ENCODE measurements at regions not wholly inside any gene's neighbourhood (a gene's known extent, or its start where the extent isn't known, plus 50 kb on each side); places are given as distances from the start of the nearest gene placed in this dataset.

DNA sequence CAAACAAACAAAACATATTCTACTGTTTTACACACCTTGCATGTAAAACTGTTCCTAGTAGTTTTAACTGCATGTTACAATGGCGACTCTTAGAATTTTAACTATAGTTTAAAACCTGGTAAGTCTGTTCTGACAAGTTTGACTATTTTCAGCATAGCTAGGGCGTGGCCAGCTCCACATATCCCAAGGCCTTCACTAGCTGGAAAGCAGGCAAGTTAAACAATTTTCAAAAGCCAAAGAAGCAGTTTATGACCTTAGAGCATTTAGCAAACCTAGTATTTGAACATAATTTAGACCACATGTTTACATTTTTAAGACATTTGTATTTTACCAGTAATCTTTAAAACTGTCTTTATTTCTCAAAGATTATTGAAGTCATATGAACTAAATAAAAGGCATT, 402.8 kb upstream of the SYT4 start:
- TF ChIP-seq, protein P1, sequence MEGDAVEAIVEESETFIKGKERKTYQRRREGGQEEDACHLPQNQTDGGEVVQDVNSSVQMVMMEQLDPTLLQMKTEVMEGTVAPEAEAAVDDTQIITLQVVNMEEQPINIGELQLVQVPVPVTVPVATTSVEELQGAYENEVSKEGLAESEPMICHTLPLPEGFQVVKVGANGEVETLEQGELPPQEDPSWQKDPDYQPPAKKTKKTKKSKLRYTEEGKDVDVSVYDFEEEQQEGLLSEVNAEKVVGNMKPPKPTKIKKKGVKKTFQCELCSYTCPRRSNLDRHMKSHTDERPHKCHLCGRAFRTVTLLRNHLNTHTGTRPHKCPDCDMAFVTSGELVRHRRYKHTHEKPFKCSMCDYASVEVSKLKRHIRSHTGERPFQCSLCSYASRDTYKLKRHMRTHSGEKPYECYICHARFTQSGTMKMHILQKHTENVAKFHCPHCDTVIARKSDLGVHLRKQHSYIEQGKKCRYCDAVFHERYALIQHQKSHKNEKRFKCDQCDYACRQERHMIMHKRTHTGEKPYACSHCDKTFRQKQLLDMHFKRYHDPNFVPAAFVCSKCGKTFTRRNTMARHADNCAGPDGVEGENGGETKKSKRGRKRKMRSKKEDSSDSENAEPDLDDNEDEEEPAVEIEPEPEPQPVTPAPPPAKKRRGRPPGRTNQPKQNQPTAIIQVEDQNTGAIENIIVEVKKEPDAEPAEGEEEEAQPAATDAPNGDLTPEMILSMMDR (IDR thresholded peaks at IDR 0.05), result no peak
- Mint-ChIP-seq H3K36me3 (ENCODE audit: low read depth) (no peaks in the 10 kb centered on the region), H3K4me1 (no peaks in the 10 kb centered on the region), H3K4me3 (no peak overlapping the region), H3K27ac (no peak overlapping the region), H3K9me3 (no peaks in the 10 kb centered on the region), H3K27me3 (no peaks in the 10 kb centered on the region)
- POLR2A ChIA-PET, result no interaction called here
- intact Hi-C loops (cut with micrococcal nuclease), result no loop called here
- DNase-seq (no peak), ATAC-seq (ENCODE audit: low read depth) (no peak)
- CTCF ChIA-PET, result no interaction called here

DNA sequence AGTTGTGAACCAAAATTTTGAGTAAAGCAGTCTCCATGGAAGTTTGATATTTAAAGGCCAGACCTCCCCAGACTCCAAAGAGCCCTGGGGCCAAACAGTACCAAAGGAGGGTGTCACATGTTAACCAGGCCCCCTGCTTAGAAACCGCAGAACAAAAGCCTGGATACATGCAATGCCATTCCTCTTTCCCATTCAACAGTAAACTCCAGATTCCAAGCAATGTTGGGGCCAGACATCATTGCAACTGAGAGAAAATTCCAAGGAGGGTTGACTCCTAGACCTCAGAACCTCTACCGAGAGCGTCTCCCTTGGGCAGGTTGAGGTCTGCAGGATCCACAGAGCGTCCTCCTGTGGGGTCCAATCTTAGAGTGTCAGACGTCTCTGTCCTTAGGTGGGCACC, 404.4 kb upstream of the SYT4 start:
- no peak for DNase-seq
- no peak overlapping the region for H3K27ac Mint-ChIP-seq
- no peak overlapping the region for H3K4me3 Mint-ChIP-seq
- CTCF ChIA-PET, result no interaction called here
- POLR2A ChIA-PET, result no interaction called here
- no peaks in the 10 kb centered on the region for H3K36me3 Mint-ChIP-seq (ENCODE audit: low read depth)
- TF ChIP-seq, protein P1 (IDR thresholded peaks at IDR 0.05), result no peak
- intact Hi-C loops (cut with micrococcal nuclease), result no loop called here
- no peaks in the 10 kb centered on the region for H3K9me3 Mint-ChIP-seq
- no peaks in the 10 kb centered on the region for H3K4me1 Mint-ChIP-seq
- no peaks in the 10 kb centered on the region for H3K27me3 Mint-ChIP-seq
- no peak for ATAC-seq (ENCODE audit: low read depth)

DNA sequence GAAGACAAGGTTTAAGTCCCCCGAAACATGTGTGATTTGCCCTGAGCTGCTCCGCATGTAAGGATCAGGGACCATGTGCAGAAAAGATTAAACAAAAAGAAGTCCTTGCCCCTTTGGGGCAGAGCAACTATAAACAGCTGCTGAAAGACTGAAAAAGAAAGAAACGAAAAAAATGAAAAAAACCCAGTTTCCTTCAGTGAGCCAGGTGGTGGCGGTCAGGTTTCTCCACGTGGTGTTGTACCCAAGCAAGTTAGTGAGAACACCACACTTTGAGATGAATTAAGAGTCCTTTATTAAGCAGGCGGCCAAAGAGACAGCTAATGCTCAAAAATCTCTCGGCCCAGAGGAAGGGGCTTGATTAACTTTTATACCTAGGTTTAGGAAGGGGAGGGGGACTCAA, 404.9 kb upstream of the SYT4 start:
- TF ChIP-seq, protein P1 (IDR thresholded peaks at IDR 0.05), result no peak
- H3K4me3 Mint-ChIP-seq, result no peak overlapping the region
- POLR2A ChIA-PET, result no interaction called here
- H3K27ac Mint-ChIP-seq, result no peak overlapping the region
- no peaks in the 10 kb centered on the region for H3K36me3 Mint-ChIP-seq (ENCODE audit: low read depth)
- H3K4me1 Mint-ChIP-seq, result no peaks in the 10 kb centered on the region
- DNase-seq (no peak), ATAC-seq (ENCODE audit: low read depth) (no peak)
- intact Hi-C loops (cut with micrococcal nuclease), result no loop called here
- no peaks in the 10 kb centered on the region for H3K9me3 Mint-ChIP-seq
- no peaks in the 10 kb centered on the region for H3K27me3 Mint-ChIP-seq
- CTCF ChIA-PET, result no interaction called here

DNA sequence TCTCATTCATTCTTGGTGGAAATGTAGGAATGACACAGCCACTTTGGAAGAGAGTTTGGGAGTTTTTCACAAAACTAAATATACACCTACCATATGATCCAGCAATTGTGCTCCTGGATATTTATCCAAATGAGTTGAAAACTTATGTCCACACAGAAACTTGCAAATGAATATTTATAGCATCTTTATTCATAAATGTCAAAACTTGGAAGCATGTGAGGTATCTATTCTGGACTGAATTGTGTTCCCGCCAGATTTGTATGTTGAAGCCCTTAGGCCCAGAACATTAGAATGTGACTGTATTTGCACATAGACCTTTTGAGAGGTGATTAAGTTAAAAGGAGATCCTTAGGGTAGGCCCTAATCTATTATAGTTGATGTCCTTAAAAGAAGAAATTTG, 409.4 kb upstream of the SYT4 start:
- intact Hi-C loops (cut with micrococcal nuclease), result no loop called here
- no peak for ATAC-seq (ENCODE audit: low read depth)
- ChIA-PET CTCF (no interaction called here), POLR2A (no interaction called here)
- Mint-ChIP-seq H3K4me1 (no peaks in the 10 kb centered on the region), H3K4me3 (no peak overlapping the region), H3K9me3 (peaks cover 2% of the 10 kb centered on the region), H3K27ac (no peak overlapping the region), H3K36me3 (ENCODE audit: low read depth) (no peaks in the 10 kb centered on the region), H3K27me3 (no peaks in the 10 kb centered on the region)
- TF ChIP-seq, protein P1 (IDR thresholded peaks at IDR 0.05), result no peak
- DNase-seq, result no peak

DNA sequence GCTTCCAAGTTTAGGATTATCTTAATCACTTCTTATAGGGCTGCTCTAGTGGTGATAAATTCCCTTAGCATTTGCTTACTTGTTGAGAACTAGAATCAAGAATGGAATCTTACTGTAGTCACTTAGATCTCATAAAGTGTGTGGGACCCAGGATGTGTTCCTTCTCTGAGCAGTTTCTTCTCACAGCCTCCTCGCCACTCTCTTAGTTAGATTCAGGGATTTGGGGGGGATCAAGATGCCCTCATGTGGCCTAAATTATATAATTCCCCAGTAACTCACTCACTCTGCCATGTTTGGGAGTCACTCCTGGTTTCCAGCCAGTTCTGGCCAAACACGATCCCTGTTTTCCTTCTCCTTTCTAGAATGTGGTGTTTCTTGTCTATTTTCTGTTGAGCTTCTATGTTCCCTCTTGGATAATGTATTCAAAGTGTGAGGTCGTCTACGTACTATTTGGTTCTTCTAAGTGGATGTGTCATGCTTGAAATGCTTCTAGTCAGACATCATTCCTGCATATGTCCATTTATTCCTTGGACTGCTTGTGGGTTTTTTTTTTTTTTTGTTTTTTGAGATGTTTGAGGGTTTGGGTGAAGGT, 414.9 kb upstream of the SYT4 start:
- Mint-ChIP-seq H3K27ac (no peak overlapping the region), H3K4me3 (no peak overlapping the region), H3K27me3 (no peaks in the 10 kb centered on the region), H3K9me3 (peaks cover 2% of the 10 kb centered on the region), H3K36me3 (ENCODE audit: low read depth) (no peaks in the 10 kb centered on the region), H3K4me1 (no peaks in the 10 kb centered on the region)
- DNase-seq (no peak), ATAC-seq (ENCODE audit: low read depth) (no peak)
- CTCF ChIA-PET, result no interaction called here
- POLR2A ChIA-PET, result no interaction called here
- intact Hi-C loops (cut with micrococcal nuclease), result no loop called here
- TF ChIP-seq, protein P1 (IDR thresholded peaks at IDR 0.05), result no peak

Data from activated B cell treated with CpG ODN at 0.5 μM for 24 hours (primary cell).